GM19395 (cell line): ENCODE measurements at regions not wholly inside any gene's neighbourhood (a gene's known extent, or its start where the extent isn't known, plus 50 kb on each side); places are given as distances from the start of the nearest gene placed in this dataset.
"Not testable (repeated sequence)": the region's sequence is repeated elsewhere in the genome, so short reads cannot be mapped to it uniquely, and the experiment has no call there.

Experiments used
- ATAC-seq: cut with Tn5 transposase; IDR thresholded peaks from one replicate; pipeline ENCODE4 v1.9.1; 2021; ENCODE audit warnings: mild to moderate bottlenecking, moderate library complexity; ENCODE audit not compliant: unreplicated experiment

GRCh38 chr7:10648289-10648688, 325.4 kb upstream of the PHF14 start:
- ATAC-seq = no peak

- ATAC-seq = not testable (repeated sequence)
Observed at GRCh38 chr7:10649120-10649519, 324.6 kb upstream of the PHF14 start.

DNA sequence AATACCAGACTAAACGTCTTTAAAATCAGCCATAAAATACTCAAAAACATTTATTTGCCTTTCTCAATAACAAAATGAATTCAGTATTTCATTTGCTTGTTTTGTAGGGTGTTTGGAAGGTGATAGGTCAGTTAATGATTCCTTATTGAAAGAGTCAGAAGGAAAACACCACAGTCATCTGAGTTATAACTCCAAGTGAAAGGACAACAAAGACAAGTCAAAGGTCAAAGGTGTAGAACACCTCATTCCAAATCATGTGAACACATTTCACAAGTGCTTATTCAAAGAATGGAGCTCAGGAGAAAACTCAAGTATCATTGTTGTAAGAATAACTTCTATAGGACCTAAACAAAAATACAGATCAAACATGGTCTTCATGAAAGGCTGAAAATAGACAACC, 318.6 kb upstream of the PHF14 start:
- no peak for ATAC-seq

GRCh38 chr7:10657201-10657600, 316.5 kb upstream of the PHF14 start:
- ATAC-seq = no peak

GRCh38 chr7:10657837-10658236, 315.8 kb upstream of the PHF14 start:
- no peak for ATAC-seq

DNA sequence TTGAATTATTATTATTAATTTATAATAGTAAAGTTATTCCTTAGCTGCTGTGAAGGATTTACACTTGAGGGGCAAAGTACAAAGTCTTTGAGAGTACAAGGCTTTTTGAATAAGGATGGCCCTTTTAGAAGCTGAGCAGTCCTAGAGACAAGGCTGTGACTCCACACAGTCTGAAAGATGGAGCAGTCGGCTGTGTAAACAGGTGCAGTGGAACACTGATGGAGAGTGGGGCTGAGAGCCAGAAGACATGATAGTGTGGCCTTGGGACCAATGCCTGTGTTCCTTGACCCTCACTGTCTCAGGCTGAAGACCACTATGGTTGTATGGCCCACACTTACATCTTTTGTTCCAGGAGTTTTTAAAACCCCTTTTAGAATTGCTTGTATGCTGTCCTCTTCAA, 311.2 kb upstream of the PHF14 start:
- ATAC-seq = no peak

DNA sequence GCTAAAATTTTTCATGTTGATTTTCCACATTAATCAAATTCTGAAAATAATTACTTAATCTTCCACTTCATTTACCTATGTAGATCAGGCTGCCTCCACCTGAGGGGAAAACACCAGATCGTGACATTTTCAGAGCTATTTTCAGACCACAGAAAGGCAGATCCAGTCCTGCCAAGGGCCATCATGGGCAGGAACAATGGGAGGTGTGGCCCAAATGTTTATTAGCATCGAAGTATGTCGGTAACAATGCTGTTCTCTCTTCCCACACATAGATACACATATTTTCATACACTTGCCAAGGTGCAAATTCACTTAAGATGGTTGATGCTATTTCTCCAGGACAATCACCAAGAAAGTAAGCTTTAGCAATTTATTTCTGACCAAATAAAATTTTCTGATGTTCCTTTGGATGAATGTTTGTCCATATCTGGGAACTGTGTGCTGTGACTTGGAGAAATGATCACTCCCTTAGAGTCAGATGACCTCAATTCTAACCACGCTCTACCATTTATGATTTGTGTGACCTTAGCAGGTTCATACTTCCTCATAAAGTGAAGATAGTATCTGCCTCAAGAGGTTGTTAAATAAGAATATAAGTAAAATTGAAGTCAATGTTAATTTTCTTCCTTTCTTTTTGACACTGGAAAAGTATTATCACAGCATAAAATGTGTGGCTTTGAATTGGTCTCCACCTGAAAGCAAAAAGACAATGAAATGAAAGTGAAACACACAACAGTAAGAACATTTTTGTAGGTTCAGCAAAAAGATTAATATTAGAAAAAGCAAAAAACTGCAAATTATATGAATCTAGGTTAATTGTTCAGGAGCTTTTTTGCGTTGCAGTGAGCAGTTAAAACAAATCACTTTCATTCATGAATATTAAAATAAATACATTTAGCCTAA, 310.4 kb upstream of the PHF14 start:
- peak; percentile 65 for ATAC-seq

- ATAC-seq = no peak
Observed at GRCh38 chr7:10672186-10672585, 301.5 kb upstream of the PHF14 start.

- no peak for ATAC-seq
Observed at GRCh38 chr7:10677211-10677610, 296.5 kb upstream of the PHF14 start.

DNA sequence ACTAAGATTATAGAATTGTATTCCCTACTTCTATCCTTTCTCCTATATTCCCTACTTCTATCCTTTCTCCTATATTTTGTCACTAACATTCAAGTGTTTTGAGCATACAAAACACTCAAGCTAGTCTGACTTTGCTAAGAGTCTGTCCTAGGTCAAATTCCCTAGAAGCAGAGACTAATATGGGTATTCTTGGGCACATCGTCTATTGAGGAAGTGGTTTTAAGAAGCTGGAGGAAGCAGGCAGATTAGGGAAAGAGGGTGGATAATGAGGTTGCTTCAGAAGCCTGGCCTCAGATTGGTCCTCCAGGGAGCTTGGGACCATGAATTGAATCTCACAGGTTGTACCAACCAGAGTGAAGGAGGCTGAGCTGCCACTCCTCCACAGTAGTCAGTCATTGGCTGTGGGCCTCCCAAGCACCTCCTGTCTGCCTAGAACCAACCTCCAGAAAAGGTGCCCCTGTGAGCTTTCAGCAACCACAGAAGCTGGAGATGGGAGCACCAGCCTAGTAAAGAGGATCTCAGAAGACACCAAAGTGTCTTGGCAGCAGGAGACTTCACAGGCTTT, 295.9 kb upstream of the PHF14 start:
- no peak for ATAC-seq

GRCh38 chr7:10684606-10685005, 289.1 kb upstream of the PHF14 start:
- no peak for ATAC-seq

GRCh38 chr7:10685040-10685439, 288.6 kb upstream of the PHF14 start:
- no peak for ATAC-seq

DNA sequence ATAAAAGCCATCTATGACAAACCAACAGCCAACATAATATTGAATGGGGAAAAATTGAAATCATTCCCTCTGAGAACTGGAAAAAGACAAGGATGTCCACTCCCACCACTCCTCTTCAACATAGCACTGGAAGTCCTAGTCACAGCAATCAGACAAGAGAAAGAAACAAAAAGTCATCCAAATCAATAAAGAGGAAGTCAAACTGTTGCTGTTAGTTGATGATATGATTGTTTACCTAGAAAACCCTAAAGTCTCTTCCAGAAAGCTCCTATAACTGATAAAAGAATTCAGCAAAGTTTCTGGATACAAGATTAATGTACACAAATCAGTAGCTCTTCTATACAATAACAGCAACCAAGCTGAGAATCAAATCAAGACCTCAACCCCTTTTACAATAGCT, 285.1 kb upstream of the PHF14 start:
- ATAC-seq = no peak

DNA sequence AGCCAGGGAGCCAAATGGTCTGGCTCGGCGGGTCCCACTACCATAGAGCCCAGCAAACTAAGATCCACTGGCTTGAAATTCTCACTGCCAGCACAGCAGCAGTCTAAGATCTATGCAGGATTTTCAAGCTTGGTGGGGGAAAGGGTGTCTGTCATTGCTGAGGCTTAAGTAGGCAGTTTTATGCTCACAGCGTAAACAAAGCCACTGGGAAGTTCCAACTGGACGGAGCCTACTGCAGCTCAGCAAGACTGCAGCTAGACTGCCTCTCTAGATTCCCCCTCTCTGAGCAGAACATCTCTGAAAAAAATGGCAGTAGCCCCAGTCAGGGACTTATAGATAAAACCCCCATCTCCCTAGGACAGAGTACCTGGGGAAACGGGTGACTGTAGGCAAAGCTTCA, 277.6 kb upstream of the PHF14 start:
- ATAC-seq = no peak

- ATAC-seq = no peak
Observed at GRCh38 chr7:10703059-10703458, 270.6 kb upstream of the PHF14 start.

DNA sequence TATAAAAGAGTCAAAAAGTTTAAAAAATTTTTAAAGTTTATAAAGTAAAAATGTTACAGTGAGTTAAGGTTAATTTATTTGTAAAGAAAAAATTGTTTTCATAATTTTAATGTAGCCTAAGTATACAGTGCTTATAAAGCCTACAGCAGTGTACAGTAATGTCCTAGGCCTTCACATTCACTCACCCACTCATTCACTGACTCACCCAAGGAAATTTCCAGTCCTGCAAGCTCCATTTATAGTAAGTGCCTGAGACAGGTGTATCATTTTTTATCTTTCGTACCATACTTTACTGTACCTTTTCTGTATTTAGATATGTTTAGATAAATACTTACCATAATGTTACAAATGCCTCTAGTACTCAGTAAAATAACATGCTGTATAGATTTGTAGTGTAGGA, 269.7 kb upstream of the PHF14 start:
- ATAC-seq = no peak

DNA sequence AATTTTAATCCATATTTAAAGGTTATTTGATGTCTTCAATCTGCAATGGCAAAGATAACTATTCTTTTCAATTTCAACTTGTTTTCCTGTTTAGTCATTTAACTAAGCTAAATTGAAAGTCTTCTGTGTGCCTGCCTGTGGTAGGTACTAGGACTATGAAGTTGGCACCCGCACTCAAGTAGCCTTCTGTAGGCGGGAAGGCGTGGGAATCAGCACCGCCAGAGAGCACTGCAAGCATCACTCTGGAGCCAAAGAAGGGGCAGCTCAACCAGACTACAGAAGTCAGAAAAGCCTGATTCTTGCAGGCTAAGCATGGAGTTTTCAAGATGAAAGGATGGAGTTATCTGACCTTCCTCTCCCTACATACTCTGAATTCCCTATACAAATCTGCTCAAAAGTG, 269.0 kb upstream of the PHF14 start:
- ATAC-seq = no peak

DNA sequence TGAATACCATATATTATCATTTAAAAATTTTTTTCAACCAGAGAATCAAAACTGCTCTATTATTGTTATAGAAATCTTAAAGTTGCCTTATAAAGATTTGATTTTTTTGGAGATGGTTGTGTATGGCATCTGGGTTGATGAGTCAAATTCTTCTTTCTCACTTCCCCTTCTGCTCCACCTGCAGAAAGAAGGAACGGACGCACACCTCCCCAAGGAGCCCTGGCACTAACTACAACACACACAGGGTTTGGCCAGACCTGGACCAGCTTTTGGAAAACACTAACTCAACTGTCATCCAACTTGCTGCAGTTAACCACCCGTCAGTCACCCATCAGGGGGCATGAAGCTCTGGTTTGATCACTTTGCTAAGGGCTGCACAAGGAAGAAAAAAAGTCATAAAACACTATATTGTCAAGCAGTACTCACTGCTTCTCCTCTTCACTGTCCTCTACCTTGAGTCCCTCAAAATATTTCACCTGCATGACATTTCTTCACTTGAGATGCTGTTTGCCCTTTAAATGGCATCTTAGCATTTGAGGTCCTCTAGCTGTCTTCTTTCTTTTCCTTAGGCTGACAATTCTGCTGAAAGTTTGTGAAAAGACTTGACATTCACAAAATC, 266.7 kb upstream of the PHF14 start:
- ATAC-seq = peak; percentile 100

DNA sequence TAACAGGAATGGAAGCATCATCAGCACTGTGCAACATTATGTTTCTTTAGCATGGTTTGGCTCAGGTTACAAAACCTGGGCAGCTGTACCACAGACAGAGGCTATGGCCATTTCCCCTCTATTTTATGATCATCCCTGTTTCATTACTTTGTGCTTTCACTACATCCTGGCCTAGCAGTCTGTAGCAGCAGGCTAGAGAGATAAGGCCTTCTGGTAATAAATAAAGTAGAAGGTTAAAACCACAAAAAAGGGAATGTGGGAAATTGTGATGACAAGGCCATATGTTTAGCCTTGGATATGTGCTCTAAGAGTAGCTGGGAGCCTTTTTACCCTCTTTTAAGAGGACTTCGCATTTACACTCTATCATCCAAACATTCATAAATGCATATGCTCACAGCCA, 266.2 kb upstream of the PHF14 start:
- peak; percentile 41 for ATAC-seq

- ATAC-seq = no peak
Observed at GRCh38 chr7:10708447-10708846, 265.2 kb upstream of the PHF14 start.

- no peak for ATAC-seq
Observed at GRCh38 chr7:10718768-10719167, 254.9 kb upstream of the PHF14 start.

DNA sequence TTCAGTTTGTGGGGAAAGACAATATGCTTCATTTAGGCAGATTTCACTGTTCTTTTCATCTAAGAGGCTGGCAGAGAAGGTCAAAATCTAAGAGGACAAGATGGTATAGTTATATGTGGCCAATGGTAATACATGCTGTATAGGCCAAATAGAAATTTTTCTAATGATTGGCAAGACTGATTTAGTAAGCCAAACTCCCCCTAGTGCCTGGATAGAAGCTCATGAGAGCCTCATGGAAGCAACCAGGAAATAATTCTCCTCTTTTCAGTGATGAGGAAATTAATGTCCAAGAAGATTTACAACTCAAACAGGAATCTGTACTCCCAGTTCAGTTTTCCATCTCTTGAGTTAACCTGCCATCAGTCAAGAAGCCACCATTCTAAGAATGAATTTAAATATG, 253.6 kb upstream of the PHF14 start:
- no peak for ATAC-seq
